Liver (tissue), 3 donors: ENCODE measurements at regions not wholly inside any gene's neighbourhood (a gene's known extent, or its start where the extent isn't known, plus 50 kb on each side); places are given as distances from the start of the nearest gene placed in this dataset.

Experiments used
- ATF3 ChIP-seq: IDR thresholded peaks from 2 replicates; pipeline ENCODE4 v1.6.1; 2016; ENCODE audit warnings: antibody characterized with exemption
- CTCF ChIP-seq: fragments of 150-350 bp; IDR thresholded peaks from 2 replicates; pipeline ENCODE4 v1.5.1; 2017; ENCODE audit warnings: improper control_type of control experiment, low read depth, low read length; ENCODE audit not compliant: missing input control
- GABPA ChIP-seq, 2 donors: IDR thresholded peaks in 1 of 2; conservative IDR thresholded peaks in 1 of 2; 2 replicates each; pipeline ENCODE4 v1.6.1; 2016; ENCODE audit warnings: antibody characterized with exemption in 2 of 2, mild to moderate bottlenecking in 1 of 2, moderate library complexity in 1 of 2
- HNF4A ChIP-seq, 2 donors: conservative IDR thresholded peaks; 2 replicates each; pipeline ENCODE4 v1.6.1; 2016; ENCODE audit warnings: antibody characterized with exemption in 2 of 2, mild to moderate bottlenecking in 2 of 2
- HNF4G ChIP-seq: IDR thresholded peaks from 2 replicates; pipeline ENCODE4 v1.6.1; 2016; ENCODE audit warnings: antibody characterized with exemption
- JUND ChIP-seq, 2 donors: IDR thresholded peaks; 2 replicates each; pipeline ENCODE4 v1.6.1; 2016; ENCODE audit warnings: antibody characterized with exemption in 2 of 2
- MAX ChIP-seq: IDR thresholded peaks from 2 replicates; pipeline ENCODE4 v1.6.1; 2016; ENCODE audit warnings: antibody characterized with exemption
- RAD21 ChIP-seq, 2 donors: IDR thresholded peaks; 2 replicates each; pipeline ENCODE4 v1.6.1; 2016; ENCODE audit warnings: antibody characterized with exemption in 2 of 2, mild to moderate bottlenecking in 2 of 2
- REST ChIP-seq: IDR thresholded peaks from 2 replicates; pipeline ENCODE4 v1.6.1; 2016; ENCODE audit warnings: antibody characterized with exemption, mild to moderate bottlenecking
- TAF1 ChIP-seq: conservative IDR thresholded peaks from 2 replicates; pipeline ENCODE4 v1.6.1; 2016; ENCODE audit warnings: antibody characterized with exemption, mild to moderate bottlenecking
- YY1 ChIP-seq: IDR thresholded peaks from 2 replicates; pipeline ENCODE4 v1.6.1; 2016; ENCODE audit warnings: antibody characterized with exemption, mild to moderate bottlenecking
- ZBTB33 ChIP-seq: IDR thresholded peaks from 2 replicates; pipeline ENCODE4 v1.6.1; 2016; ENCODE audit warnings: antibody characterized with exemption
- donor health status: healthy.
- donor health status: healthy.

GRCh38 chr10:36030516-36030915 lies 388.4 kb upstream of the FZD8 start:
- TF ChIP-seq CTCF (no peak), YY1 (no peak), TAF1 (no peak), HNF4A (conservative IDR thresholded peaks at IDR 0.05) (no peak), ZBTB33 (no peak), REST (no peak), MAX (no peak), GABPA (IDR thresholded peaks at IDR 0.05 in 1 of 2, conservative IDR thresholded peaks at IDR 0.05 in 1 of 2) (no peak), ATF3 (no peak), HNF4G (no peak), RAD21 (IDR thresholded peaks at IDR 0.05) (no peak), JUND (IDR thresholded peaks at IDR 0.05) (no peak)
